Liver (tissue), 8 donors: ENCODE measurements at regions not wholly inside any gene's neighbourhood (a gene's known extent, or its start where the extent isn't known, plus 50 kb on each side); places are given as distances from the start of the nearest gene placed in this dataset.

ENCODE experiments used
- DNase-seq: peaks from one replicate; pipeline ENCODE4 v3.0.0-alpha.2; 2017; ENCODE audit warnings: low spot score
- H3K27ac ChIP-seq, 2 donors: one replicate each; pipeline ENCODE4 v1.7.0; 2013; ENCODE audit warnings: inconsistent platforms in 2 of 2, low read length in 2 of 2, control low read depth in 1 of 2, low read depth in 1 of 2, mild to moderate bottlenecking in 1 of 2
- H3K27me3 ChIP-seq, 4 donors: one replicate each; pipeline versions ENCODE4 v1.6.1 to v1.7.0; 2013; ENCODE audit warnings: low read length in 3 of 4, inconsistent platforms in 1 of 4, mild to moderate bottlenecking in 1 of 4, moderate library complexity in 1 of 4; ENCODE audit not compliant: control insufficient read depth in 4 of 4, insufficient read depth in 4 of 4
- H3K36me3 ChIP-seq, 4 donors: one replicate each; pipeline versions ENCODE4 v1.6.1 to v1.7.0; 2013; ENCODE audit warnings: low read length in 3 of 4, mild to moderate bottlenecking in 3 of 4, low read depth in 1 of 4, moderate library complexity in 1 of 4; ENCODE audit not compliant: control insufficient read depth in 4 of 4, insufficient read depth in 3 of 4
- H3K4me1 ChIP-seq, 4 donors: one replicate each; pipeline versions ENCODE4 v1.6.1 to v1.7.0; 2013; ENCODE audit warnings: low read length in 3 of 4, mild to moderate bottlenecking in 3 of 4, moderate library complexity in 1 of 4; ENCODE audit not compliant: control insufficient read depth in 4 of 4, insufficient read depth in 4 of 4
- H3K4me3 ChIP-seq, 3 donors: one replicate each; pipeline versions ENCODE4 v1.6.1 to v1.7.0; 2013; ENCODE audit warnings: low read length in 3 of 3, control low read depth in 1 of 3, low read depth in 1 of 3, mild to moderate bottlenecking in 1 of 3
- H3K9ac ChIP-seq, 2 donors: one replicate each; pipeline ENCODE4 v1.7.0; 2013; ENCODE audit warnings: low read length in 2 of 2, mild to moderate bottlenecking in 2 of 2, moderate library complexity in 2 of 2, control low read depth in 1 of 2, low read depth in 1 of 2
- H3K9me3 ChIP-seq, 4 donors: one replicate each; pipeline versions ENCODE4 v1.6.1 to v1.7.0; 2013; ENCODE audit warnings: low read length in 3 of 4; ENCODE audit not compliant: control insufficient read depth in 4 of 4
- EGR1 ChIP-seq, 2 donors: IDR thresholded peaks; 2 replicates each; pipeline ENCODE4 v1.6.1; 2016 to 2018; ENCODE audit warnings: antibody characterized with exemption in 2 of 2, low read depth in 2 of 2
- FOXA1 ChIP-seq: IDR thresholded peaks from 2 replicates; pipeline ENCODE4 v1.6.1; 2016; ENCODE audit warnings: antibody characterized with exemption
- FOXA2 ChIP-seq: IDR thresholded peaks from 2 replicates; pipeline ENCODE4 v1.6.1; 2016; ENCODE audit warnings: antibody characterized with exemption
- GABPA ChIP-seq, 2 donors: IDR thresholded peaks in 1 of 2; conservative IDR thresholded peaks in 1 of 2; 2 replicates each; pipeline ENCODE4 v1.6.1; 2016; ENCODE audit warnings: antibody characterized with exemption in 2 of 2, mild to moderate bottlenecking in 1 of 2, moderate library complexity in 1 of 2
- HNF4A ChIP-seq, 2 donors: conservative IDR thresholded peaks; 2 replicates each; pipeline ENCODE4 v1.6.1; 2016; ENCODE audit warnings: antibody characterized with exemption in 2 of 2, mild to moderate bottlenecking in 2 of 2
- HNF4G ChIP-seq: IDR thresholded peaks from 2 replicates; pipeline ENCODE4 v1.6.1; 2016; ENCODE audit warnings: antibody characterized with exemption
- JUND ChIP-seq, 2 donors: IDR thresholded peaks; 2 replicates each; pipeline ENCODE4 v1.6.1; 2016; ENCODE audit warnings: antibody characterized with exemption in 2 of 2
- NR2F2 ChIP-seq: IDR thresholded peaks from 2 replicates; pipeline ENCODE4 v1.6.1; 2016; ENCODE audit warnings: antibody characterized with exemption
- RAD21 ChIP-seq, 2 donors: IDR thresholded peaks; 2 replicates each; pipeline ENCODE4 v1.6.1; 2016; ENCODE audit warnings: antibody characterized with exemption in 2 of 2, mild to moderate bottlenecking in 2 of 2
- RXRA ChIP-seq, 2 donors: IDR thresholded peaks; 2 replicates each; pipeline ENCODE4 v1.6.1; 2017 to 2018; ENCODE audit warnings: antibody characterized with exemption in 2 of 2, mild to moderate bottlenecking in 1 of 2
- SP1 ChIP-seq: IDR thresholded peaks from 2 replicates; pipeline ENCODE4 v1.6.1; 2018; ENCODE audit warnings: antibody characterized with exemption, mild to moderate bottlenecking
- TAF1 ChIP-seq: conservative IDR thresholded peaks from 2 replicates; pipeline ENCODE4 v1.6.1; 2016; ENCODE audit warnings: antibody characterized with exemption, mild to moderate bottlenecking
- YY1 ChIP-seq: IDR thresholded peaks from 2 replicates; pipeline ENCODE4 v1.6.1; 2016; ENCODE audit warnings: antibody characterized with exemption, mild to moderate bottlenecking
- WGBS: extraction: QIAGEN DNeasy Blood & Tissue Kit; methylation state at CpG from one replicate; pipeline ENCODE4 v1.1.7; 2013; 5-methylcytosine and 5-hydroxymethylcytosine counted together
- TF ChIP-seq, protein P1 (sequence below): IDR thresholded peaks from 2 replicates; pipeline ENCODE4 v1.6.1; 2016; ENCODE audit warnings: antibody characterized with exemption
- TF ChIP-seq, protein P2 (sequence below): fragments of 150-350 bp; IDR thresholded peaks from 2 replicates; pipeline ENCODE4 v1.5.1; 2017; ENCODE audit warnings: improper control_type of control experiment, low read depth, low read length; ENCODE audit not compliant: missing input control
- TF ChIP-seq, protein P3 (sequence below): IDR thresholded peaks from 2 replicates; pipeline ENCODE4 v1.6.1; 2016; ENCODE audit warnings: antibody characterized with exemption, mild to moderate bottlenecking
- TF ChIP-seq, protein P4 (sequence below): IDR thresholded peaks from 2 replicates; pipeline ENCODE4 v1.6.1; 2016; ENCODE audit warnings: antibody characterized with exemption
- TF ChIP-seq, protein P5 (sequence below): IDR thresholded peaks from 2 replicates; pipeline ENCODE4 v1.6.1; 2016; ENCODE audit warnings: antibody characterized with exemption
- donor health status: healthy.
- donor health status: healthy.
- donor health status: healthy.
- donor health status: healthy.
- donor health status: healthy.

DNA sequence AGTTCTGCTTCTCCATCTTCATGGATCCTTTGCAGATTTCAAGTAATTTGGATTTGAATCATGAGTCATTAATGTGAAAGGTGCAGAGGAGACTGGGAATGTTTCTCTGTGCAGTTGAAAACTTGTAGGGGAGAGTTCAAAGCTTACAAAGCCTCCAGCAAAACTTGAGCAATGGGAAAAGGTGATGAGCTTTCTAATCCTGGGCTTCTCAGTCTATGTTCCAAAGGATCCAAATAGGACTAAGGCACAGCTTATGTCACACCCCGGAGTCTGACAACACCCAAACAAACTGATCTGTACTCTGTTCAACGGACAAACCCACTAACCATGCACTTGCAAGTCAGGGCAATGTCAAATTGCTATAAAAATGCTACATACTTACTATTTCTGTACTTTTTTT, 134.8 kb downstream of the DUSP6 start:
- Histone ChIP-seq H3K27ac (no peak overlapping the region), H3K36me3 (no peaks in the 10 kb centered on the region), H3K9ac (no peak overlapping the region), H3K9me3 (no peaks in the 10 kb centered on the region), H3K4me1 (peaks cover 1 to 17% (median 14%) of the 10 kb centered on the region in 4 donors), H3K27me3 (no peaks in the 10 kb centered on the region), H3K4me3 (no peak overlapping the region)
- TF ChIP-seq JUND (IDR thresholded peaks at IDR 0.05) = no peak
- TF ChIP-seq, protein P1, sequence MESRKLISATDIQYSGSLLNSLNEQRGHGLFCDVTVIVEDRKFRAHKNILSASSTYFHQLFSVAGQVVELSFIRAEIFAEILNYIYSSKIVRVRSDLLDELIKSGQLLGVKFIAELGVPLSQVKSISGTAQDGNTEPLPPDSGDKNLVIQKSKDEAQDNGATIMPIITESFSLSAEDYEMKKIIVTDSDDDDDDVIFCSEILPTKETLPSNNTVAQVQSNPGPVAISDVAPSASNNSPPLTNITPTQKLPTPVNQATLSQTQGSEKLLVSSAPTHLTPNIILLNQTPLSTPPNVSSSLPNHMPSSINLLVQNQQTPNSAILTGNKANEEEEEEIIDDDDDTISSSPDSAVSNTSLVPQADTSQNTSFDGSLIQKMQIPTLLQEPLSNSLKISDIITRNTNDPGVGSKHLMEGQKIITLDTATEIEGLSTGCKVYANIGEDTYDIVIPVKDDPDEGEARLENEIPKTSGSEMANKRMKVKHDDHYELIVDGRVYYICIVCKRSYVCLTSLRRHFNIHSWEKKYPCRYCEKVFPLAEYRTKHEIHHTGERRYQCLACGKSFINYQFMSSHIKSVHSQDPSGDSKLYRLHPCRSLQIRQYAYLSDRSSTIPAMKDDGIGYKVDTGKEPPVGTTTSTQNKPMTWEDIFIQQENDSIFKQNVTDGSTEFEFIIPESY = no peak
- TF ChIP-seq FOXA1 = no peak
- TF ChIP-seq, protein P2, sequence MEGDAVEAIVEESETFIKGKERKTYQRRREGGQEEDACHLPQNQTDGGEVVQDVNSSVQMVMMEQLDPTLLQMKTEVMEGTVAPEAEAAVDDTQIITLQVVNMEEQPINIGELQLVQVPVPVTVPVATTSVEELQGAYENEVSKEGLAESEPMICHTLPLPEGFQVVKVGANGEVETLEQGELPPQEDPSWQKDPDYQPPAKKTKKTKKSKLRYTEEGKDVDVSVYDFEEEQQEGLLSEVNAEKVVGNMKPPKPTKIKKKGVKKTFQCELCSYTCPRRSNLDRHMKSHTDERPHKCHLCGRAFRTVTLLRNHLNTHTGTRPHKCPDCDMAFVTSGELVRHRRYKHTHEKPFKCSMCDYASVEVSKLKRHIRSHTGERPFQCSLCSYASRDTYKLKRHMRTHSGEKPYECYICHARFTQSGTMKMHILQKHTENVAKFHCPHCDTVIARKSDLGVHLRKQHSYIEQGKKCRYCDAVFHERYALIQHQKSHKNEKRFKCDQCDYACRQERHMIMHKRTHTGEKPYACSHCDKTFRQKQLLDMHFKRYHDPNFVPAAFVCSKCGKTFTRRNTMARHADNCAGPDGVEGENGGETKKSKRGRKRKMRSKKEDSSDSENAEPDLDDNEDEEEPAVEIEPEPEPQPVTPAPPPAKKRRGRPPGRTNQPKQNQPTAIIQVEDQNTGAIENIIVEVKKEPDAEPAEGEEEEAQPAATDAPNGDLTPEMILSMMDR = no peak
- TF ChIP-seq GABPA (IDR thresholded peaks at IDR 0.05 in 1 of 2, conservative IDR thresholded peaks at IDR 0.05 in 1 of 2) = no peak
- no peak for TF ChIP-seq RAD21 (IDR thresholded peaks at IDR 0.05)
- TF ChIP-seq, protein P3, sequence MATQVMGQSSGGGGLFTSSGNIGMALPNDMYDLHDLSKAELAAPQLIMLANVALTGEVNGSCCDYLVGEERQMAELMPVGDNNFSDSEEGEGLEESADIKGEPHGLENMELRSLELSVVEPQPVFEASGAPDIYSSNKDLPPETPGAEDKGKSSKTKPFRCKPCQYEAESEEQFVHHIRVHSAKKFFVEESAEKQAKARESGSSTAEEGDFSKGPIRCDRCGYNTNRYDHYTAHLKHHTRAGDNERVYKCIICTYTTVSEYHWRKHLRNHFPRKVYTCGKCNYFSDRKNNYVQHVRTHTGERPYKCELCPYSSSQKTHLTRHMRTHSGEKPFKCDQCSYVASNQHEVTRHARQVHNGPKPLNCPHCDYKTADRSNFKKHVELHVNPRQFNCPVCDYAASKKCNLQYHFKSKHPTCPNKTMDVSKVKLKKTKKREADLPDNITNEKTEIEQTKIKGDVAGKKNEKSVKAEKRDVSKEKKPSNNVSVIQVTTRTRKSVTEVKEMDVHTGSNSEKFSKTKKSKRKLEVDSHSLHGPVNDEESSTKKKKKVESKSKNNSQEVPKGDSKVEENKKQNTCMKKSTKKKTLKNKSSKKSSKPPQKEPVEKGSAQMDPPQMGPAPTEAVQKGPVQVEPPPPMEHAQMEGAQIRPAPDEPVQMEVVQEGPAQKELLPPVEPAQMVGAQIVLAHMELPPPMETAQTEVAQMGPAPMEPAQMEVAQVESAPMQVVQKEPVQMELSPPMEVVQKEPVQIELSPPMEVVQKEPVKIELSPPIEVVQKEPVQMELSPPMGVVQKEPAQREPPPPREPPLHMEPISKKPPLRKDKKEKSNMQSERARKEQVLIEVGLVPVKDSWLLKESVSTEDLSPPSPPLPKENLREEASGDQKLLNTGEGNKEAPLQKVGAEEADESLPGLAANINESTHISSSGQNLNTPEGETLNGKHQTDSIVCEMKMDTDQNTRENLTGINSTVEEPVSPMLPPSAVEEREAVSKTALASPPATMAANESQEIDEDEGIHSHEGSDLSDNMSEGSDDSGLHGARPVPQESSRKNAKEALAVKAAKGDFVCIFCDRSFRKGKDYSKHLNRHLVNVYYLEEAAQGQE = no peak
- TF ChIP-seq NR2F2 = no peak
- TF ChIP-seq TAF1 = no peak
- no peak for TF ChIP-seq YY1
- TF ChIP-seq, protein P4, sequence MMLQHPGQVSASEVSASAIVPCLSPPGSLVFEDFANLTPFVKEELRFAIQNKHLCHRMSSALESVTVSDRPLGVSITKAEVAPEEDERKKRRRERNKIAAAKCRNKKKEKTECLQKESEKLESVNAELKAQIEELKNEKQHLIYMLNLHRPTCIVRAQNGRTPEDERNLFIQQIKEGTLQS = no peak
- no peak for TF ChIP-seq FOXA2
- TF ChIP-seq, protein P5, sequence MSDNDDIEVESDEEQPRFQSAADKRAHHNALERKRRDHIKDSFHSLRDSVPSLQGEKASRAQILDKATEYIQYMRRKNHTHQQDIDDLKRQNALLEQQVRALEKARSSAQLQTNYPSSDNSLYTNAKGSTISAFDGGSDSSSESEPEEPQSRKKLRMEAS = no peak
- no peak for TF ChIP-seq EGR1 (IDR thresholded peaks at IDR 0.05; ENCODE audit: low read depth in 2 of 2)
- TF ChIP-seq RXRA (IDR thresholded peaks at IDR 0.05) = no peak
- TF ChIP-seq HNF4G = no peak
- TF ChIP-seq HNF4A (conservative IDR thresholded peaks at IDR 0.05) = no peak
- TF ChIP-seq SP1 = no peak
- DNase-seq = no peak
- WGBS = 53% methylated on average over 2 of the region's 2 CpGs
